AG09309 (cell line): ENCODE measurements at regions not wholly inside any gene's neighbourhood (a gene's known extent, or its start where the extent isn't known, plus 50 kb on each side); places are given as distances from the start of the nearest gene placed in this dataset.

Experiments used
- DNase-seq: peaks from one replicate; pipeline ENCODE4 v3.0.0-alpha.2; 2010; ENCODE audit warnings: low read depth
- H3K4me3 ChIP-seq: 2 replicates; pipeline ENCODE4 v1.5.1; 2011; ENCODE audit warnings: mild to moderate bottlenecking, low read depth, low read length, moderate library complexity; ENCODE audit not compliant: control insufficient read depth
- TF ChIP-seq, protein P1 (sequence below): IDR thresholded peaks from 2 replicates; pipeline ENCODE4 v1.5.1; 2011; ENCODE audit warnings: mild to moderate bottlenecking, low read depth, low read length, inconsistent platforms; ENCODE audit not compliant: insufficient read depth, control insufficient read depth; ENCODE audit errors: missing control alignments

DNA sequence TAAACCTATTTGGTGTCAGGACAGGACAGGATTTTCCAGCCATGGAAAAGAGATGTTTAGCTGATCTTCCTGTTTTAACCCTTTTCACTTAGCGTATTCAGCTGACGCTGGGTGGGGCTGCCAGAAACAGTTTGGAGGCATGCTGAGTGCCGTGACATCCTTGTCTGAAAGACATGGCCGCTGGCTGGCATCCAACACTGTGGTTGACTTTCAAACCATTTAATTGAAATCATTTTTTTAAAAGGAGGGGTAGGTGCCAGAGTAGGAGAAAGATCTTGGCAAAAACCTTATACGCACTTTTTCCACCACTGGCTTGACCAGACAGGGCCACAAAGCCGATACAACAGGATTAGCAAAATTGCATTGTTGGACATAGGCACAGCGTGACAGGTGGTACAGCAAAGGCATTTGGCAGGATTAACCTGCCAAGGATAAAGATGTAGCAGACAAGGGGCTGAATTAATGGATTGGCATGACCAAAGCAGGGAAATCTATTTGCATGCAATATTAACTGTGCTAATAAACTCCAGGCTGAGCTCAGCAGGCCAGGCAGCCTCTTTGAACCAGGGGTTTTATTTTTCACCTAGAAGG is 131.8 kb upstream of the TOPAZ1 start:
- no peak for DNase-seq
- TF ChIP-seq, protein P1, sequence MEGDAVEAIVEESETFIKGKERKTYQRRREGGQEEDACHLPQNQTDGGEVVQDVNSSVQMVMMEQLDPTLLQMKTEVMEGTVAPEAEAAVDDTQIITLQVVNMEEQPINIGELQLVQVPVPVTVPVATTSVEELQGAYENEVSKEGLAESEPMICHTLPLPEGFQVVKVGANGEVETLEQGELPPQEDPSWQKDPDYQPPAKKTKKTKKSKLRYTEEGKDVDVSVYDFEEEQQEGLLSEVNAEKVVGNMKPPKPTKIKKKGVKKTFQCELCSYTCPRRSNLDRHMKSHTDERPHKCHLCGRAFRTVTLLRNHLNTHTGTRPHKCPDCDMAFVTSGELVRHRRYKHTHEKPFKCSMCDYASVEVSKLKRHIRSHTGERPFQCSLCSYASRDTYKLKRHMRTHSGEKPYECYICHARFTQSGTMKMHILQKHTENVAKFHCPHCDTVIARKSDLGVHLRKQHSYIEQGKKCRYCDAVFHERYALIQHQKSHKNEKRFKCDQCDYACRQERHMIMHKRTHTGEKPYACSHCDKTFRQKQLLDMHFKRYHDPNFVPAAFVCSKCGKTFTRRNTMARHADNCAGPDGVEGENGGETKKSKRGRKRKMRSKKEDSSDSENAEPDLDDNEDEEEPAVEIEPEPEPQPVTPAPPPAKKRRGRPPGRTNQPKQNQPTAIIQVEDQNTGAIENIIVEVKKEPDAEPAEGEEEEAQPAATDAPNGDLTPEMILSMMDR, result no peak
- no peak overlapping the region for H3K4me3 ChIP-seq

DNA sequence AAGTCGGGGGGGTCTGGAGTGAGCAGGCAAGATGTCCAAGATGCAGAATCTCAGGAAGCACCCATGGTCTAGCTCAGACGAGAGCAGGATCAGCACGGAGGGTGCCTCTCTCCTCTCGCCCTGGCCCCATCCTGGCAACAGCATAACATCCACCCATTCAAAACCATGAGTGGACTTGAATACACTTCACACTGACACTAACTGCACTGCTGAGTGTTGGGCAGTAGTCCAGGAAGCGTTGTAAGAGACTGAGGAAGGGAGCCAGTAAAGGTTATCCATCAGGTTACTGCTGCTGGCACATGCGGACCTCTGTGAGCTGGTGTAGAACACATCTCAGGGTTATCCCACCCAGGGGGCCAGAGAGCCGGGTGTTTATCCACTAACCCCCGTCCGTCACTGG is 131.0 kb upstream of the TOPAZ1 start:
- no peak for DNase-seq

DNA sequence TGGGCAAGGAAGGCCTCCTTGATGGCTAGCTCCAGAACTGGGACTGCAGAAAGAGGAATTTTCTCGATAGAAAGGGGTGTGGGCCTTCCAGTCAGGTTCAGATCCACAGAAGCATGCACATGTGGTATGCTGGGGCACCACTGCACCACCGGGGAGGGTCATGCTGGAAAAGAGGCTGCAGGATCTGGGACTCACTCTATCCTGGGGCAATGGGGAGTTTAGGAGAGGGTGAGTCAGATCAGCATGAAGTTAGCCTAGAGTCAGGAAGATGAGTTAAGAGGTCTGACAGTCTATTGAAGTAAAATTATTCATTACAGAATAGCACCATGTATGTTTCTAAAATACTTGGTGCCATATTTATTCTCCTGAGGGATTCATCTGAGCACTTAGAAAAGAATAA is 130.2 kb upstream of the TOPAZ1 start:
- DNase-seq, result no peak
- TF ChIP-seq, protein P1, result no peak

More for the DNA sequence above, 131.0 kb upstream of the TOPAZ1 start:
- H3K4me3 ChIP-seq, result no peak overlapping the region
- TF ChIP-seq, protein P1, result no peak

DNA sequence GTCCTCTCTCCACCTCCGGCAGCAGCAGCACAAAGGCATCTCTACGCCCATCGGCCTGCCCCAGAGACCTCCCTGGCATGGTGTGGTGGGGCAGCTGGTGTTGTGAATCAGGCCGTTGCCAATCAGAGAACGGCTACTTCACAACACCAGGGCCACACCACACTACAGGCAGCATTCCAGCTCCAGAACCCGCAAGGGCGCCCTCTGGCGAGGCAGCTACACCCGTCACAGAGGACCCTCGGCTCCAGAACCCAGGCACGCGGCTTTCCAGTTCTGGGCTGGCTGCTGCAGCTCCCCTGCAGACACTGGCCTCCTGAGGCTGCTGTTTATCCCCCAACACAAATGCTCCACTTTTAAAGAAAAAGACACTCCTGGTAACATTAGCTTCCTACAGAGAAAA is 127.5 kb upstream of the TOPAZ1 start:
- no peak overlapping the region for H3K4me3 ChIP-seq
- TF ChIP-seq, protein P1, result peak; percentile 66
- no peak for DNase-seq

More for the DNA sequence above, 130.2 kb upstream of the TOPAZ1 start:
- no peak overlapping the region for H3K4me3 ChIP-seq

DNA sequence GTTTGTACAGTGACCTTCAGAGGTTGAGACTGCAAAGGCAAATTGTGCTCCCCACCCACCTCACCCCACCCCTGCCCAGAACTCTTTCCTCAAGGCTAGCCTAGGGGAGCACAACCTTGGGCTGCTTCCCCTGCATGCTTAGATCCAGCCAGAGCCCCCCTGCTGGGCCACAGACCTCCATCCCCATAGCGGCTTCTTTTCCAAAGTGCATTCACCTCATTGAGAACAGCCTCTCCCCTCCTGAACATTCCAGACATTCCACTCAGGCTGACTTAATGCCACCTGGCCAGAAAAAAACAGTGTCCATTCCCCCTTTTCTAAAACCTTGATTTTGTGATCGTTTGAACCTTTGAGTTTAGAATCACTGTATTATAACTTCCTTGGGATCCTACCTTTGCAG is 124.4 kb upstream of the TOPAZ1 start:
- TF ChIP-seq, protein P1, result no peak
- no peak for DNase-seq

DNA sequence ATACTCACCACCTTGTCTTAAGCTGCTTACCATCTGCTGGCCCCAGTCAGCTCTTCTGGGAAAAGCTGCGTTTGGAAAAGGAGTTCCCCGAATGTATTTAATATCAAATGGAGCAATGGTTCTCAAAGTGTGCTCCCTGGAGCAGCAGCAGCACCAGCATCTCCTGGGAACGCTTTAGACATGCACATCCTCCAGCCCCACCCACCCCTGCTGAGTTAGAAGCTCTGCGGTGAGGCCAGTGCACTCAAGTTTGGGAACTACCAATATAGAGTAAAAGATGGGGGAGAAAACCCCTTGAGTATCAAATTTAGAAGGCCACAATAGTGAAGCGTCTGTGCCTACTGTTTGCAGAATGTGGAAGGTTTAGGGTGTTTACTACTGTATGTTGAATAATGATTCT is 124.0 kb upstream of the TOPAZ1 start:
- H3K4me3 ChIP-seq, result no peak overlapping the region
- TF ChIP-seq, protein P1, result no peak
- DNase-seq, result no peak

More for the DNA sequence above, 124.4 kb upstream of the TOPAZ1 start:
- H3K4me3 ChIP-seq, result no peak overlapping the region
